H1 (cell line): ENCODE measurements at regions not wholly inside any gene's neighbourhood (a gene's known extent, or its start where the extent isn't known, plus 50 kb on each side); places are given as distances from the start of the nearest gene placed in this dataset.

Source experiments
- CTCF ChIA-PET: fragments of 300-600 bp; sonication (Branson Sonifier 250); formaldehyde crosslinking; loops from one replicate; lab custom pipeline; 2021; ENCODE audit not compliant: partially characterized antibody; lab: Charles Lee
- POLR2A ChIA-PET: fragments of 300-600 bp; sonication (Branson Sonifier 250); formaldehyde crosslinking; loops from one replicate; lab custom pipeline; 2021; ENCODE audit warnings: inconsistent platforms; ENCODE audit not compliant: partially characterized antibody; lab: Charles Lee
- DNase-seq, 2 experiments: peaks; one replicate each; pipeline versions ENCODE4 v3.0.0 to v3.0.0-alpha.2; 2010 to 2022; ENCODE audit warnings: low spot score in 2 of 2, low read depth in 1 of 2, mixed read lengths in 1 of 2
- FAIRE-seq: peaks from 2 replicates; lab custom pipeline; 2011; peaks lifted over from hg19 to GRCh38; lab: Jason Lieb, UNC
- H2AFZ ChIP-seq: 2 replicates; pipeline ENCODE4 v1.8.1; 2012; ENCODE audit warnings: low read length, inconsistent platforms
- H2AK5ac ChIP-seq: 2 replicates; pipeline ENCODE4 v1.6.1; 2013; ENCODE audit warnings: low read depth, low read length
- H2BK120ac ChIP-seq: replicated peaks from 2 replicates; pipeline ENCODE3; 2013; ENCODE audit warnings: low read depth, low read length, inconsistent platforms
- H2BK12ac ChIP-seq: 2 replicates; pipeline ENCODE4 v1.6.1; 2013; ENCODE audit warnings: low read depth, low read length
- H2BK15ac ChIP-seq: 2 replicates; pipeline ENCODE4 v1.6.1; 2013; ENCODE audit warnings: low read length
- H2BK20ac ChIP-seq: 2 replicates; pipeline ENCODE4 v1.6.1; 2013; ENCODE audit warnings: low read length
- H2BK5ac ChIP-seq: 2 replicates; pipeline ENCODE4 v1.6.1; 2013; ENCODE audit warnings: low read depth, low read length
- H3K14ac ChIP-seq: 2 replicates; pipeline ENCODE4 v1.6.1; 2013; ENCODE audit warnings: inconsistent platforms; ENCODE audit not compliant: insufficient read length
- H3K18ac ChIP-seq: 2 replicates; pipeline ENCODE4 v1.6.1; 2013; ENCODE audit warnings: low read length; ENCODE audit errors: extremely low read depth
- H3K23ac ChIP-seq: 2 replicates; pipeline ENCODE4 v1.6.1; 2013; ENCODE audit warnings: inconsistent platforms; ENCODE audit not compliant: insufficient read length
- H3K23me2 ChIP-seq: 2 replicates; pipeline ENCODE4 v1.6.1; 2013; ENCODE audit warnings: low read depth, low read length
- H3K27ac ChIP-seq: 2 replicates; pipeline ENCODE4 v1.6.1; 2011; ENCODE audit warnings: low read depth, low read length, inconsistent platforms
- H3K27me3 ChIP-seq, 4 experiments: replicated peaks in 1 of 4; 1 replicate in 1 of 4; 2 replicates in 3 of 4; pipeline versions ENCODE4 v1.6.1 to v1.8.1; 2011 to 2013; ENCODE audit warnings: low read length in 3 of 4, mild to moderate bottlenecking in 3 of 4, inconsistent platforms in 2 of 4, mixed read lengths in 2 of 4, moderate library complexity in 1 of 4; ENCODE audit not compliant: control insufficient read depth in 3 of 4, insufficient read depth in 3 of 4; ENCODE audit errors: extremely low read depth in 1 of 4
- H3K36me3 ChIP-seq, 4 experiments: 2 replicates each; pipeline versions ENCODE4 v1.6.1 to v1.8.1; 2011 to 2013; ENCODE audit warnings: mild to moderate bottlenecking in 4 of 4, low read length in 3 of 4, moderate library complexity in 2 of 4, control low read depth in 1 of 4, inconsistent platforms in 1 of 4; ENCODE audit not compliant: insufficient read depth in 4 of 4, control insufficient read depth in 2 of 4
- H3K4ac ChIP-seq: replicated peaks from 2 replicates; pipeline ENCODE3; 2013; ENCODE audit warnings: low read length, low read depth, mixed read lengths, inconsistent platforms; ENCODE audit not compliant: insufficient read length
- H3K4me1 ChIP-seq, 4 experiments: replicated peaks in 1 of 4; 1 replicate in 1 of 4; 2 replicates in 3 of 4; pipeline versions ENCODE4 v1.6.1 to v1.8.1; 2011 to 2013; ENCODE audit warnings: low read length in 3 of 4, inconsistent platforms in 2 of 4, mixed read lengths in 1 of 4; ENCODE audit not compliant: insufficient read depth in 4 of 4, control insufficient read depth in 3 of 4
- H3K4me2 ChIP-seq, 2 experiments: 2 replicates each; pipeline versions ENCODE4 v1.6.1 to v1.8.1; 2011 to 2013; ENCODE audit warnings: low read depth in 2 of 2, low read length in 2 of 2, control low read depth in 1 of 2, inconsistent platforms in 1 of 2, mild to moderate bottlenecking in 1 of 2; ENCODE audit not compliant: insufficient read depth in 1 of 2
- H3K4me3 ChIP-seq, 4 experiments: fragments of 200-600, 300-600 bp in 1 of 4; sonication (generic), shearing (Covaris generic), sonication (Bioruptor Twin) in 1 of 4; 2 replicates each; pipeline versions ENCODE4 v1.5.1 to v1.8.1; 2011 to 2016; ENCODE audit warnings: low read length in 4 of 4, low read depth in 3 of 4, control low read depth in 2 of 4, inconsistent platforms in 2 of 4, mild to moderate bottlenecking in 2 of 4, mixed read lengths in 1 of 4, moderate library complexity in 1 of 4; ENCODE audit not compliant: insufficient read depth in 2 of 4; ENCODE audit errors: extremely low read depth in 1 of 4
- H3K56ac ChIP-seq: replicated peaks from 2 replicates; pipeline ENCODE3; 2013; ENCODE audit warnings: low read depth, mild to moderate bottlenecking, mixed read lengths, low read length, inconsistent platforms; ENCODE audit not compliant: insufficient read length
- H3K79me1 ChIP-seq: 2 replicates; pipeline ENCODE4 v1.6.1; 2013; ENCODE audit warnings: low read depth, low read length, control low read depth
- H3K79me2 ChIP-seq, 2 experiments: 2 replicates each; pipeline versions ENCODE4 v1.6.1 to v1.8.1; 2012 to 2013; ENCODE audit warnings: low read length in 2 of 2, mild to moderate bottlenecking in 2 of 2, inconsistent platforms in 1 of 2; ENCODE audit not compliant: insufficient read depth in 2 of 2, control insufficient read depth in 1 of 2
- H3K9ac ChIP-seq, 4 experiments: replicated peaks in 1 of 4; 1 replicate in 1 of 4; 2 replicates in 3 of 4; pipeline versions ENCODE4 v1.6.1 to v1.8.1; 2011 to 2013; ENCODE audit warnings: low read depth in 3 of 4, low read length in 3 of 4, control low read depth in 2 of 4, mild to moderate bottlenecking in 2 of 4, moderate library complexity in 2 of 4, inconsistent platforms in 1 of 4; ENCODE audit errors: extremely low read depth in 1 of 4
- H3K9me3 ChIP-seq, 2 experiments: 2 replicates each; pipeline versions ENCODE4 v1.6.1 to v1.8.1; 2012 to 2013; ENCODE audit warnings: mild to moderate bottlenecking in 2 of 2, moderate library complexity in 2 of 2, control low read depth in 1 of 2, inconsistent platforms in 1 of 2, low read depth in 1 of 2, low read length in 1 of 2, mixed read lengths in 1 of 2; ENCODE audit not compliant: insufficient read depth in 2 of 2
- H4K20me1 ChIP-seq, 2 experiments: replicated peaks in 1 of 2; 2 replicates each; pipeline versions ENCODE3 to v1.8.1; 2011 to 2013; ENCODE audit warnings: inconsistent platforms in 2 of 2, low read length in 2 of 2, mild to moderate bottlenecking in 1 of 2; ENCODE audit not compliant: insufficient read depth in 2 of 2, control insufficient read depth in 1 of 2
- H4K5ac ChIP-seq: 2 replicates; pipeline ENCODE4 v1.6.1; 2013; ENCODE audit warnings: low read length, low read depth, mixed read lengths, inconsistent platforms; ENCODE audit not compliant: insufficient read length
- H4K8ac ChIP-seq: 2 replicates; pipeline ENCODE4 v1.8.0; 2013; ENCODE audit warnings: mild to moderate bottlenecking, moderate library complexity, low read length, inconsistent platforms; ENCODE audit not compliant: insufficient read depth; ENCODE audit errors: extremely low read depth
- H4K91ac ChIP-seq: replicated peaks from 2 replicates; pipeline ENCODE3; 2013; ENCODE audit warnings: low read length, mixed read lengths, inconsistent platforms; ENCODE audit not compliant: insufficient read length
- CBX5 ChIP-seq: fragments of 300-800, 300-1000 bp; sonication (generic); IDR thresholded peaks from 2 replicates; pipeline ENCODE4 v1.7.1; 2016; ENCODE audit warnings: antibody characterized with exemption, low read length, low read depth
- CBX8 ChIP-seq: fragments of 300-800, 300-1000 bp; sonication (generic); IDR thresholded peaks from 2 replicates; pipeline ENCODE4 v1.7.1; 2016; ENCODE audit warnings: low read depth, low read length, borderline replicate concordance
- CHD1 ChIP-seq: IDR thresholded peaks from 2 replicates; pipeline ENCODE4 v1.6.1; 2012; ENCODE audit warnings: low read depth, low read length, improper control_type of control experiment
- EZH2 ChIP-seq: fragments of 200-600 bp; sonication (generic); IDR thresholded peaks from 2 replicates; pipeline ENCODE4 v1.7.1; 2012; ENCODE audit warnings: low read depth, mild to moderate bottlenecking, moderate library complexity, low read length, inconsistent platforms; ENCODE audit not compliant: severe bottlenecking
- RXRA ChIP-seq: IDR thresholded peaks from 2 replicates; pipeline ENCODE4 v1.6.1; 2011; ENCODE audit warnings: low read depth, mild to moderate bottlenecking, low read length, moderate library complexity; ENCODE audit not compliant: insufficient read depth
- SIX5 ChIP-seq: IDR thresholded peaks from 2 replicates; pipeline ENCODE4 v1.6.1; 2011; ENCODE audit warnings: mild to moderate bottlenecking, low read depth, low read length
- WGBS, 2 experiments: shearing (Covaris generic) in 1 of 2; methylation state at CpG; one replicate each; pipeline versions ENCODE4 v1.1.6 to v1.1.7; 2013 to 2015; ENCODE audit warnings: low lambda C conversion rate in 2 of 2, mixed read lengths in 2 of 2, inconsistent platforms in 1 of 2, low coverage in 1 of 2, missing lambda C conversion rate in 1 of 2; ENCODE audit not compliant: insufficient replicate concordance in 2 of 2, insufficient coverage in 1 of 2, insufficient read length in 1 of 2; ENCODE audit errors: extremely low coverage in 1 of 2, missing lambda C conversion rate in 1 of 2; 5-methylcytosine and 5-hydroxymethylcytosine counted together
- TF ChIP-seq, protein P1 (sequence below): IDR thresholded peaks from 2 replicates; pipeline ENCODE4 v1.6.1; 2012; ENCODE audit warnings: inconsistent platforms

DNA sequence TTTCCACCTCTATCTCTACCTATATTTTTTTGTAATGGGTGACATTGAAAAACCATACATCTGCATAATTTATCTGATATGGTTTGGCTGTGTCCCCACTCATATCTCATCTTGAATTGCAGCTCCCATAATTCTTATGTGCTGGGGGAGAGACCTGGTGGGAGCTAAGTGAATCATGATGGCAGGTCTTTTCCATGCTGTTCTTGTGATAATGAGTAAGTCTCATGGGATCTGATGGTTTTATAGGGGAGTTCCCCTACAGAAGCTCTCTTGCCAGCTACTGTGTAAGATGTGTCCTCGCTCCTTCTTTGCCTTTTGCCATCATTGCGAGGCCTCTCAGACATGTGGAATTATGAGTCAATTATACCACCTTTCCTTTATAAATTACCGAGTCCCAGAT, 551.0 kb upstream of the ANO5 start:
- no peak overlapping the region for H2BK5ac ChIP-seq
- H2BK12ac ChIP-seq = no peak overlapping the region
- no peak overlapping the region for H3K4me2 ChIP-seq
- WGBS, 2 experiments = 100% methylated on average over 3 of the region's 3 CpGs; no CpG with 5 or more reads in 1 of the 2 experiments
- no peak overlapping the region for H3K27ac ChIP-seq
- no peak overlapping the region for H3K4ac ChIP-seq
- H3K18ac ChIP-seq = no peak overlapping the region
- H3K9me3 ChIP-seq = 0 out of 4 replicates have a peak, but pooled peaks cover 0 to 2% of the 10 kb centered on the region in 2 experiments
- H2BK20ac ChIP-seq = no peak overlapping the region
- H4K20me1 ChIP-seq = no peaks in the 10 kb centered on the region
- H2BK15ac ChIP-seq = no peak overlapping the region
- no peak overlapping the region for H2AK5ac ChIP-seq
- H3K79me1 ChIP-seq = no peaks in the 10 kb centered on the region
- no peak overlapping the region for H4K5ac ChIP-seq
- no peaks in the 10 kb centered on the region for H3K4me1 ChIP-seq
- no peak overlapping the region for H2BK120ac ChIP-seq
- no peak overlapping the region for H3K23ac ChIP-seq
- H2AFZ ChIP-seq = no peak overlapping the region
- ChIA-PET CTCF (no interaction called here), POLR2A (no interaction called here)
- H3K27me3 ChIP-seq = no peaks in the 10 kb centered on the region
- no peaks in the 10 kb centered on the region for H3K23me2 ChIP-seq
- H3K4me3 ChIP-seq = no peak overlapping the region
- no peak overlapping the region for H3K56ac ChIP-seq
- no peak overlapping the region for H3K9ac ChIP-seq
- H3K79me2 ChIP-seq = no peaks in the 10 kb centered on the region
- H4K8ac ChIP-seq = no peak overlapping the region
- FAIRE-seq = no peak
- DNase-seq = no peak
- no peaks in the 10 kb centered on the region for H3K36me3 ChIP-seq
- TF ChIP-seq CHD1 (no peak), EZH2 (no peak), SIX5 (no peak), CBX8 (no peak), CBX5 (no peak), RXRA (no peak)
- TF ChIP-seq, protein P1, sequence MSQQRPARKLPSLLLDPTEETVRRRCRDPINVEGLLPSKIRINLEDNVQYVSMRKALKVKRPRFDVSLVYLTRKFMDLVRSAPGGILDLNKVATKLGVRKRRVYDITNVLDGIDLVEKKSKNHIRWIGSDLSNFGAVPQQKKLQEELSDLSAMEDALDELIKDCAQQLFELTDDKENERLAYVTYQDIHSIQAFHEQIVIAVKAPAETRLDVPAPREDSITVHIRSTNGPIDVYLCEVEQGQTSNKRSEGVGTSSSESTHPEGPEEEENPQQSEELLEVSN = no peak
- no peak overlapping the region for H3K14ac ChIP-seq
- H4K91ac ChIP-seq = no peak overlapping the region
